ENCODE measurements at regions not wholly inside any gene's neighbourhood (a gene's known extent, or its start where the extent isn't known, plus 50 kb on each side); places are given as distances from the start of the nearest gene placed in this dataset.
"Not testable (repeated sequence)": the region's sequence is repeated elsewhere in the genome, so short reads cannot be mapped to it uniquely, and the experiment has no call there.

- no peak for DNase-seq (ENCODE audit: low read depth in 2 of 3, low spot score in 2 of 3)
These were observed 101.4 kb upstream of the SOX2 start for GRCh38 chr3:181610083-181610972.

- no peak for DNase-seq (ENCODE audit: low read depth in 2 of 3, low spot score in 2 of 3)
These were observed 102.5 kb upstream of the SOX2 start for GRCh38 chr3:181609030-181609767.

- no peak for DNase-seq (ENCODE audit: low read depth in 2 of 3, low spot score in 2 of 3)
These were observed 107.5 kb upstream of the SOX2 start for GRCh38 chr3:181604267-181604666.

GRCh38 chr3:181596126-181596525 lies 115.6 kb upstream of the SOX2 start:
- DNase-seq (ENCODE audit: low read depth in 2 of 3, low spot score in 2 of 3), result no peak

- not testable (repeated sequence) for DNase-seq (ENCODE audit: low read depth in 2 of 3, low spot score in 2 of 3)
These were observed 120.8 kb upstream of the SOX2 start for GRCh38 chr3:181590939-181591338.

- no peak for DNase-seq (ENCODE audit: low read depth in 2 of 3, low spot score in 2 of 3)
These were observed 129.1 kb upstream of the SOX2 start for GRCh38 chr3:181582619-181583018.

- no peak for DNase-seq (ENCODE audit: low read depth in 2 of 3, low spot score in 2 of 3)
These were observed 130.1 kb upstream of the SOX2 start for GRCh38 chr3:181581656-181582055.

GRCh38 chr3:181578743-181579142 lies 133.0 kb upstream of the SOX2 start:
- no peak for DNase-seq (ENCODE audit: low read depth in 2 of 3, low spot score in 2 of 3)

- no peak for DNase-seq (ENCODE audit: low read depth in 2 of 3, low spot score in 2 of 3)
These were observed 139.3 kb upstream of the SOX2 start for GRCh38 chr3:181572432-181572831.

- no peak for DNase-seq (ENCODE audit: low read depth in 2 of 3, low spot score in 2 of 3)
These were observed 141.3 kb upstream of the SOX2 start for GRCh38 chr3:181570472-181570871.

- no peak for DNase-seq (ENCODE audit: low read depth in 2 of 3, low spot score in 2 of 3)
These were observed 142.3 kb upstream of the SOX2 start for GRCh38 chr3:181569356-181569940.

GRCh38 chr3:181568693-181569092 lies 143.0 kb upstream of the SOX2 start:
- no peak for DNase-seq (ENCODE audit: low read depth in 2 of 3, low spot score in 2 of 3)

- DNase-seq (ENCODE audit: low read depth in 2 of 3, low spot score in 2 of 3), result no peak
These were observed 143.5 kb upstream of the SOX2 start for GRCh38 chr3:181568248-181568647.

- no peak for DNase-seq (ENCODE audit: low read depth in 2 of 3, low spot score in 2 of 3)
These were observed 144.2 kb upstream of the SOX2 start for GRCh38 chr3:181567311-181568075.

GRCh38 chr3:181565416-181565815 lies 146.3 kb upstream of the SOX2 start:
- no peak for DNase-seq (ENCODE audit: low read depth in 2 of 3, low spot score in 2 of 3)

- DNase-seq (ENCODE audit: low read depth in 2 of 3, low spot score in 2 of 3), result no peak
These were observed 147.5 kb upstream of the SOX2 start for GRCh38 chr3:181564222-181564621.

GRCh38 chr3:181561139-181562031 lies 150.3 kb upstream of the SOX2 start:
- no peak for DNase-seq (ENCODE audit: low read depth in 2 of 3, low spot score in 2 of 3)

- DNase-seq (ENCODE audit: low read depth in 2 of 3, low spot score in 2 of 3), result no peak
These were observed 152.9 kb upstream of the SOX2 start for GRCh38 chr3:181558870-181559269.

GRCh38 chr3:181555681-181556080 lies 156.0 kb upstream of the SOX2 start:
- no peak for DNase-seq (ENCODE audit: low read depth in 2 of 3, low spot score in 2 of 3)

- no peak for DNase-seq (ENCODE audit: low read depth in 2 of 3, low spot score in 2 of 3)
These were observed 157.4 kb upstream of the SOX2 start for GRCh38 chr3:181554233-181554765.

All from activated CD8-positive, alpha-beta memory T cell treated with anti-CD3 and anti-CD28 coated beads for 48 hours (primary cell).